ENCODE measurements at regions not wholly inside any gene's neighbourhood (a gene's known extent, or its start where the extent isn't known, plus 50 kb on each side); places are given as distances from the start of the nearest gene placed in this dataset.

DNA sequence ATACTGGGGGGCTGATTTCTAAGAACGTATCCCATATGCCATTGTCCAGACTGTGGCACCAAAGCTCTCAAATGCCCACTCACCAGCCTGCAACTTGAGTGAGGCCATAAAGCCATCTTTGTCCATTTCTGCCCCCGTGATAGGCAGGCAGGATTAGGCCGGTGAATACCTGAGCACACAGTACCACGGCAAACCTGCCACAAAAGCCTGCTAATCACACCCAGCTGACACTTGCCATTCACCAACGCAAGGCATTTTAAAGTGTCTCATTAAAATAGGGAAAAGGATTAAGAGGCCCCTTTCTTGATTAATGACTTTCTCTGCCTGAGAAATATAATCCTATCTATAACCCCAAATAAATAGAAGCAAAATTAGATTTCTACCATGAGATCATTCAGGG is 111.4 kb upstream of the NANOS1 start:
- Histone ChIP-seq H3K18ac (ENCODE audit: extremely low read depth, low read length) (no peak overlapping the region), H4K8ac (ENCODE audit: extremely low read depth, insufficient read depth, low read length) (no peak overlapping the region), H2AK5ac (ENCODE audit: low read depth, low read length) (no peak overlapping the region), H3K23me2 (ENCODE audit: low read depth, low read length) (no peaks in the 10 kb centered on the region; the same call in 1 of the 2 replicates), H3K9me3 (ENCODE audit: insufficient read depth in 2 of 2, low read depth in 1 of 2, low read length in 1 of 2) (no peaks in the 10 kb centered on the region), H3K4me3 (ENCODE audit: extremely low read depth in 1 of 4, insufficient read depth in 2 of 4, low read depth in 3 of 4, low read length in 4 of 4) (no peak overlapping the region), H3K27me3 (replicated peaks in 1 of 4; ENCODE audit: control insufficient read depth in 3 of 4, extremely low read depth in 1 of 4, insufficient read depth in 3 of 4, low read length in 3 of 4) (no peaks in the 10 kb centered on the region), H4K5ac (ENCODE audit: insufficient read length, low read depth, low read length) (no peak overlapping the region), H3K23ac (ENCODE audit: insufficient read length) (no peak overlapping the region), H3K9ac (replicated peaks in 1 of 4; ENCODE audit: extremely low read depth in 1 of 4, low read depth in 3 of 4, low read length in 3 of 4) (no peak overlapping the region), H2BK15ac (ENCODE audit: low read length) (no peak overlapping the region), H3K4me2 (ENCODE audit: insufficient read depth in 1 of 2, low read depth in 2 of 2, low read length in 2 of 2) (no peak overlapping the region), H2BK5ac (ENCODE audit: low read depth, low read length) (no peak overlapping the region), H3K36me3 (ENCODE audit: control insufficient read depth in 2 of 4, insufficient read depth in 4 of 4, low read length in 3 of 4) (no peaks in the 10 kb centered on the region), H2BK12ac (ENCODE audit: low read depth, low read length) (no peak overlapping the region), H3K4me1 (replicated peaks in 1 of 4; ENCODE audit: control insufficient read depth in 3 of 4, insufficient read depth in 4 of 4, low read length in 3 of 4) (peaks cover 0 to 3% (median 0%) of the 10 kb centered on the region in 4 experiments; a peak in 1 of 7 replicates), H2BK120ac (replicated peaks; ENCODE audit: low read depth, low read length) (no peak overlapping the region), H4K20me1 (replicated peaks in 1 of 2; ENCODE audit: control insufficient read depth in 1 of 2, insufficient read depth in 2 of 2, low read length in 2 of 2) (no peaks in the 10 kb centered on the region), H3K79me2 (ENCODE audit: control insufficient read depth in 1 of 2, insufficient read depth in 2 of 2, low read length in 2 of 2) (no peaks in the 10 kb centered on the region), H3K4ac (replicated peaks; ENCODE audit: insufficient read length, low read depth, low read length) (no peak overlapping the region), H2AFZ (ENCODE audit: low read length) (0 out of 2 replicates have a peak overlapping the region, but pooled peaks have one; percentile 8), H3K79me1 (ENCODE audit: low read depth, low read length) (no peaks in the 10 kb centered on the region), H2BK20ac (ENCODE audit: low read length) (no peak overlapping the region), H3K27ac (ENCODE audit: low read depth, low read length) (no peak overlapping the region), H3K56ac (replicated peaks; ENCODE audit: insufficient read length, low read depth, low read length) (no peak overlapping the region), H3K14ac (ENCODE audit: insufficient read length) (no peak overlapping the region), H4K91ac (replicated peaks; ENCODE audit: insufficient read length, low read length) (no peak overlapping the region)
- no peak for TF ChIP-seq TAF7 (optimal IDR thresholded peaks at IDR 0.05; ENCODE audit: borderline replicate concordance, low read depth, low read length)
- no peak for TF ChIP-seq FOSL1 (IDR thresholded peaks at IDR 0.05; ENCODE audit: insufficient read depth, low read depth, low read length)
- no peak for TF ChIP-seq RNF2 (IDR thresholded peaks at IDR 0.05; ENCODE audit: borderline replicate concordance, low read depth, low read length, missing control alignments, poor library complexity, severe bottlenecking)
- no peak for TF ChIP-seq PHF8 (conservative IDR thresholded peaks at IDR 0.05; ENCODE audit: low read depth, low read length)
- no peak for TF ChIP-seq JUN (IDR thresholded peaks at IDR 0.05; ENCODE audit: low read depth, low read length)
- no peak for TF ChIP-seq SP2 (IDR thresholded peaks at IDR 0.05; ENCODE audit: low read length)
- no peak for TF ChIP-seq NRF1 (IDR thresholded peaks at IDR 0.05; ENCODE audit: low read depth, low read length)
- TF ChIP-seq POLR2AphosphoS5 (IDR thresholded peaks at IDR 0.05; ENCODE audit: low read depth, low read length) = no peak
- TF ChIP-seq RFX5 (IDR thresholded peaks at IDR 0.05; ENCODE audit: borderline replicate concordance, low read depth, low read length) = no peak
- CTCF ChIA-PET (ENCODE audit: partially characterized antibody) = no interaction called here
- peak in 1 of 2 experiments; percentile 32 for DNase-seq (ENCODE audit: low read depth in 1 of 2, low spot score in 2 of 2)
- POLR2A ChIA-PET (ENCODE audit: partially characterized antibody) = no interaction called here
- 86% methylated on average over 5 of the region's 5 CpGs; no CpG with 5 or more reads in 1 of the 2 experiments for WGBS, 2 experiments (ENCODE audit: extremely low coverage in 1 of 2, insufficient coverage in 1 of 2, insufficient read length in 1 of 2, insufficient replicate concordance in 2 of 2, low coverage in 1 of 2, low lambda C conversion rate in 2 of 2, missing lambda C conversion rate in 1 of 2)
- no peak for FAIRE-seq

All from H1 (cell line).